Breast epithelium (tissue), 4 donors: ENCODE measurements at regions not wholly inside any gene's neighbourhood (a gene's known extent, or its start where the extent isn't known, plus 50 kb on each side); places are given as distances from the start of the nearest gene placed in this dataset.
A peak's percentile ranks its signal among the peaks of the same experiment; 100 is the strongest.

Source experiments
- DNase-seq, 2 donors: peaks; one replicate each; pipeline ENCODE4 v3.0.0-alpha.2; 2019; ENCODE audit warnings: low spot score in 2 of 2
- H3K27ac ChIP-seq, 2 donors: fragments of 200-600 bp; sonication (generic) in 1 of 2; one replicate each; pipeline ENCODE4 v1.5.1; 2016 to 2019; ENCODE audit warnings: mild to moderate bottlenecking in 1 of 2
- H3K27me3 ChIP-seq, 2 donors: fragments of 200-600 bp; sonication (generic) in 1 of 2; one replicate each; pipeline versions ENCODE4 v1.5.1 to v1.6.0; 2017 to 2019; ENCODE audit warnings: control low read depth in 1 of 2, mild to moderate bottlenecking in 1 of 2
- H3K36me3 ChIP-seq: fragments of 200-600 bp; one replicate; pipeline ENCODE4 v1.5.1; 2019
- H3K4me1 ChIP-seq, 2 donors: fragments of 200-600 bp; sonication (generic); one replicate each; pipeline ENCODE4 v1.5.1; 2016 to 2019; ENCODE audit warnings: control low read depth in 1 of 2
- H3K4me3 ChIP-seq, 3 donors: fragments of 200-600 bp; sonication (generic); 1 replicate in 2 of 3; 2 replicates in 1 of 3; pipeline ENCODE4 v1.5.1; 2016 to 2019; ENCODE audit warnings: mild to moderate bottlenecking in 3 of 3, moderate library complexity in 2 of 3
- H3K9me3 ChIP-seq, 2 donors: fragments of 200-600 bp; sonication (generic) in 1 of 2; one replicate each; pipeline ENCODE4 v1.5.1; 2016 to 2019; ENCODE audit warnings: control low read depth in 1 of 2
- POLR2A ChIP-seq: fragments of 450-650 bp; IDR thresholded peaks from one replicate; pipeline ENCODE4 v1.6.1; 2016; ENCODE audit warnings: antibody characterized with exemption, mild to moderate bottlenecking, moderate library complexity
- POLR2AphosphoS5 ChIP-seq, 3 donors: sonication (generic); formaldehyde crosslinking; IDR thresholded peaks; one replicate each; pipeline ENCODE4 v1.6.1; 2017; ENCODE audit warnings: antibody characterized with exemption in 3 of 3
- intact Hi-C: fragments of 100-400 bp; cut with DNase I; formaldehyde crosslinking; loops from one replicate; pipeline ENCODE4 v1.15.1; 2023; ENCODE audit warnings: low total_unique reads
- TF ChIP-seq, protein P1 (sequence below), 3 donors: fragments of 450-650 bp; IDR thresholded peaks; one replicate each; pipeline ENCODE4 v1.5.1; 2016 to 2017; ENCODE audit warnings: antibody characterized with exemption in 3 of 3, mild to moderate bottlenecking in 3 of 3, moderate library complexity in 3 of 3

DNA sequence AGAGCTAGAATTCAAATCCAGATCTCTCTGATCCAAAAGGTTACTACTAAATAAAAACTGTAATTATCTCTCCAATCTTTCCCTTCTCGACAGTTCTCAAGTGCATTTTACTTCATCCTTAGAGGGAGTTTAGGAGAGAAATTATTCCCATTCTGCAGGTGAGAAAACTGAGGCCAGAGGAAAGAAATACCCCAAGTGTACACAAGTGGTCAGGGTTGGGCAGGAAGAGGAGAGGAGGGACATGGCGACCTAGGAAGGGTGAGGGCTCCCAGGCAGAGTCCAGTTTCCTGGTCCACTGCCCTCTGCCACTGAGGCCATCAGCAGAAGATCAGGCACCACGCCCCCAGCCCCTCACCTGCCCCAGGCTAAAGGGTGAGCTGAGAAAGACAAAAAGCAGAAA is 127.1 kb upstream of the RUNX3 start:
- H3K9me3 ChIP-seq: no peaks in the 10 kb centered on the region
- peaks cover 0 to 4% of the 10 kb centered on the region in 2 donors for H3K27me3 ChIP-seq
- DNase-seq: no peak
- H3K4me3 ChIP-seq: no peak overlapping the region
- H3K4me1 ChIP-seq: no peaks in the 10 kb centered on the region
- H3K36me3 ChIP-seq: no peaks in the 10 kb centered on the region
- H3K27ac ChIP-seq: no peak overlapping the region
- intact Hi-C loops: no loop called here
- TF ChIP-seq POLR2AphosphoS5 (IDR thresholded peaks at IDR 0.05): no peak
- no peak for TF ChIP-seq POLR2A
- TF ChIP-seq, protein P1, sequence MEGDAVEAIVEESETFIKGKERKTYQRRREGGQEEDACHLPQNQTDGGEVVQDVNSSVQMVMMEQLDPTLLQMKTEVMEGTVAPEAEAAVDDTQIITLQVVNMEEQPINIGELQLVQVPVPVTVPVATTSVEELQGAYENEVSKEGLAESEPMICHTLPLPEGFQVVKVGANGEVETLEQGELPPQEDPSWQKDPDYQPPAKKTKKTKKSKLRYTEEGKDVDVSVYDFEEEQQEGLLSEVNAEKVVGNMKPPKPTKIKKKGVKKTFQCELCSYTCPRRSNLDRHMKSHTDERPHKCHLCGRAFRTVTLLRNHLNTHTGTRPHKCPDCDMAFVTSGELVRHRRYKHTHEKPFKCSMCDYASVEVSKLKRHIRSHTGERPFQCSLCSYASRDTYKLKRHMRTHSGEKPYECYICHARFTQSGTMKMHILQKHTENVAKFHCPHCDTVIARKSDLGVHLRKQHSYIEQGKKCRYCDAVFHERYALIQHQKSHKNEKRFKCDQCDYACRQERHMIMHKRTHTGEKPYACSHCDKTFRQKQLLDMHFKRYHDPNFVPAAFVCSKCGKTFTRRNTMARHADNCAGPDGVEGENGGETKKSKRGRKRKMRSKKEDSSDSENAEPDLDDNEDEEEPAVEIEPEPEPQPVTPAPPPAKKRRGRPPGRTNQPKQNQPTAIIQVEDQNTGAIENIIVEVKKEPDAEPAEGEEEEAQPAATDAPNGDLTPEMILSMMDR (IDR thresholded peaks at IDR 0.05): no peak

DNA sequence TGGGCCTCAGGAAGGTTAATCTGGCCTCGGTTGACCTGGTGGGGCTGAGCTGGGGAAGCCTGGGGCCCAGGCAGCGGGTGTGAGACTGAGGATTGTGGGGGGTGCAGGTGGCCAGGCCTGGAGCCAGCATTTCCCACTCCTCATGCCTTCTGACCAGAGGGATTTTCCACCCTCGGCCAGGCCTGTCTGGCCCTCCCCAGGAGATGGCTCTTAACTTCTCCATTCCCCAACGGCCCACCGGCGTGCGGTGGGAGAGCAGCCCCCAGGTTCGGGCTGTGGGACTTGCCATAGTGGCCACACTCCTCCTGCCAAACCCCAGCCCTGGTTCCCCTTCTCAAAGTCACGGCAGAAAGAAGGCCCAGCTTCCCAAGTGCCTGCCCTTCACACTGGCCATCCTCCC is 126.5 kb upstream of the RUNX3 start:
- no peak for DNase-seq
- no peak for TF ChIP-seq POLR2AphosphoS5 (IDR thresholded peaks at IDR 0.05)
- TF ChIP-seq, protein P1 (IDR thresholded peaks at IDR 0.05): no peak
- Histone ChIP-seq H3K36me3 (no peaks in the 10 kb centered on the region), H3K4me3 (no peak overlapping the region), H3K27me3 (peaks cover 0 to 4% of the 10 kb centered on the region in 2 donors), H3K27ac (no peak overlapping the region), H3K9me3 (no peaks in the 10 kb centered on the region), H3K4me1 (no peaks in the 10 kb centered on the region)
- intact Hi-C loops: no loop called here

DNA sequence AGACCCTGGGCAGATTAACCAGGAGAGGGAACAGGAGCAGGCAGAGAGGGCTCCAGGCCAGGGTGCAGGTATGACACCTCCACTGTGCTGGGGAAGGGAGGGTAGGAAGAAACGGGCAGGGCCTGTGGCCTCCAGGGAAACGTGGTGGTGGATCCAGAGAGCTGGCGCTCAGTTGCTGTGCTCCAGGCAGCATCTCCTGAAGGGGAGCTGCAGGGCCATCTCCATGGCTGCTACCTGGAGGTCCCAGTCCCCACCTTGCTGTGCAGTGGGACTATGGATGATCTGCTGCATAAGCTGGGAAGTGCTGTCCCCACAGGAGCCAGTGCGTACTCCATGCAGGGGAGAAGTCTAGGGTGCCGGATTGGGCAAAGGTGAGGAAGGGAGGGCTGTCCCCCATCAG is 125.9 kb upstream of the RUNX3 start:
- intact Hi-C loops: no loop called here
- Histone ChIP-seq H3K4me1 (no peaks in the 10 kb centered on the region), H3K4me3 (no peak overlapping the region), H3K27me3 (peaks cover 0 to 4% of the 10 kb centered on the region in 2 donors), H3K27ac (no peak overlapping the region), H3K36me3 (no peaks in the 10 kb centered on the region), H3K9me3 (no peaks in the 10 kb centered on the region)
- TF ChIP-seq POLR2A: no peak
- peak in 1 of 2 donors; percentile 45 for DNase-seq

DNA sequence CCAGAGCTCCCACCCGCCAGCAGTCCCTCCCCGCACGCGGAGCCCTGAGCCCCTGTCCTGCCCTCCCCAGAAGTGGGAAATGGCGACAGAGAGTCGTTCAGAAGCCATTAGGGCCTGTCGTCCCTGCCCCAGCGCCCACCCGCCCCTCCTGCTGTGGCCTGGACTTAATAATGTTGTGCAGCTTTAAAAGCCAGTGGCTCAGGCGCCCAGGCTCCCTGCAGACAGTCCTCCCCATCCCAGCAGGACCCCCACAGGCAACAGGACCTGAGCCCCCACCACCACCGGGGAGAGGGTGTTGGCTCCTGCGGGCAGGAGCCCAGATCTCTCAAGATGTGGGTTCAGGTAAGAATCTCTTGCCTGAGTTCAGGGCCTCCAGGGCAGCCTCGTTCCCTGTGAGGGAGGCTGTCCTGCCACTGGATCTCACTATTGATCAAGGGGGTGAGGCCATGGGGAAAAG is 125.3 kb upstream of the RUNX3 start:
- H3K27me3 ChIP-seq: peaks cover 0 to 4% of the 10 kb centered on the region in 2 donors
- H3K9me3 ChIP-seq: no peaks in the 10 kb centered on the region
- peak in 1 of 2 donors; percentile 31 for DNase-seq
- no peak overlapping the region for H3K27ac ChIP-seq
- H3K36me3 ChIP-seq: no peaks in the 10 kb centered on the region
- no peak for TF ChIP-seq POLR2A
- no peak for TF ChIP-seq POLR2AphosphoS5 (IDR thresholded peaks at IDR 0.05)
- TF ChIP-seq, protein P1 (IDR thresholded peaks at IDR 0.05): no peak
- H3K4me3 ChIP-seq: no peak overlapping the region
- intact Hi-C loops: no loop called here
- no peaks in the 10 kb centered on the region for H3K4me1 ChIP-seq

DNA sequence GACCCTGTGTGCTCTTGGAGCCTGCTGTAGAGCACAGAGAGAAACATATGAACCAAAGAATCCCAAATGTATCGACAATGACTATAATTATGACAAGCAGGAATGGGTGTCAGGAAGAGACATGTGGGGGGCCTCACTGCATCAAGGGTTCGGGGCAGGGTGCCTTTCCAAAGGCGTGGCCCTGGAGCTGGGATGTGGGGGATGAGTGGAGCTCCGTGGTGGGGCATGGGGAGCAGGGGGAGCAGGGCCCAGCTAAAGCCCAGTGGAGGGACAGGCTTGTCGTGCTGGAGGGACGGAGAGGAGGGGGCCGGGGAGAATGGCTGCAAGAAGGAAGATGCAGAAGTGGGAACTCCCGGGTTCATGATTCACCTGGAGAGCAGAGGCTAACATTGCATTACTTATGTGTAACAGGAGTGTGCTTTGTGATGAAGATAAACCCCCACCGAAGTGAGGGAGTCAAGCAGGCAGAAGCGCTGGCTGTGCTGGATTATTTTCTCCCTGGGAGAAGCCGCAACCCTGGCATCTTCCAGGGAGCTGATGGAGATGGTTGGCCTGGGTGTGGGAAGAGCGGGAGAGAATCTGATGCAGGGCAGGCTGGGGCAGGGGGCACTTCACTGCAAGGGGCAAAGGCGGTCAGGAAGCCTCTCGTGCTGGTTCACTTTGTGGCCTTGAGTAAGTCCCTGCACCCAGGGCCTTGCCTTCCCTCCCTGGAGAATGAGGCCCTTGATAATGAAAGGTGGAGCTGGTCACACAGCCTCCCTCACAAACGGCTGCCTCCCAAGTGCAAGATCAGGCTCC is 124.6 kb upstream of the RUNX3 start:
- Histone ChIP-seq H3K27ac (no peak overlapping the region), H3K27me3 (peaks cover 0 to 4% of the 10 kb centered on the region in 2 donors), H3K9me3 (no peaks in the 10 kb centered on the region), H3K4me3 (no peak overlapping the region), H3K36me3 (no peaks in the 10 kb centered on the region), H3K4me1 (no peaks in the 10 kb centered on the region)
- TF ChIP-seq POLR2AphosphoS5 (IDR thresholded peaks at IDR 0.05): no peak
- no peak for TF ChIP-seq POLR2A
- TF ChIP-seq, protein P1 (IDR thresholded peaks at IDR 0.05): no peak
- peak in 1 of 2 donors; percentile 34 for DNase-seq
- intact Hi-C loops: no loop called here
